ENCODE measurements at regions not wholly inside any gene's neighbourhood (a gene's known extent, or its start where the extent isn't known, plus 50 kb on each side); places are given as distances from the start of the nearest gene placed in this dataset.

GRCh38 chr18:40577239-40577980, 1377.6 kb upstream of the PIK3C3 start:
- TF ChIP-seq CTCF (conservative IDR thresholded peaks at IDR 0.05; ENCODE audit: low read length) (no peak), EZH2phosphoT487 (IDR thresholded peaks at IDR 0.05; ENCODE audit: borderline replicate concordance, low read depth, low read length) (no peak)
